Thoracic aorta (tissue), 2 donors: ENCODE measurements at regions not wholly inside any gene's neighbourhood (a gene's known extent, or its start where the extent isn't known, plus 50 kb on each side); places are given as distances from the start of the nearest gene placed in this dataset.
"Not testable (repeated sequence)": the region's sequence is repeated elsewhere in the genome, so short reads cannot be mapped to it uniquely, and the experiment has no call there.

Experiments
- ATAC-seq: fragments of 150-250 bp; one replicate; pipeline ENCODE4 v1.8.0; 2017; ENCODE audit warnings: low read depth; ENCODE audit not compliant: insufficient number of reproducible peaks, low FRiP score
- DNase-seq: peaks from one replicate; pipeline ENCODE4 v3.0.0-alpha.2; 2020; ENCODE audit warnings: low spot score
- H3K27ac ChIP-seq, 2 donors: fragments of 200-600 bp; sonication (generic); 1 replicate in 1 of 2; 2 replicates in 1 of 2; pipeline ENCODE4 v1.5.1; 2016; ENCODE audit warnings: mild to moderate bottlenecking in 2 of 2, moderate library complexity in 2 of 2
- H3K27me3 ChIP-seq: fragments of 200-600 bp; sonication (generic); replicated peaks from 2 replicates; pipeline ENCODE4 v1.6.0; 2016; ENCODE audit warnings: mild to moderate bottlenecking; ENCODE audit not compliant: insufficient read depth
- H3K36me3 ChIP-seq: fragments of 200-600 bp; sonication (generic); one replicate; pipeline ENCODE4 v1.5.1; 2016
- H3K4me1 ChIP-seq, 2 donors: fragments of 200-600 bp; sonication (generic); 1 replicate in 1 of 2; 2 replicates in 1 of 2; pipeline versions ENCODE4 v1.5.1 to v1.6.0; 2016; ENCODE audit warnings: low read depth in 2 of 2, mild to moderate bottlenecking in 1 of 2; ENCODE audit not compliant: control insufficient read depth in 1 of 2
- H3K4me3 ChIP-seq: fragments of 200-600 bp; sonication (generic); 2 replicates; pipeline ENCODE4 v1.5.1; 2016; ENCODE audit warnings: mild to moderate bottlenecking
- H3K9me3 ChIP-seq: fragments of 200-600 bp; sonication (generic); 2 replicates; pipeline ENCODE4 v1.5.1; 2016
- TF ChIP-seq, protein P1 (sequence below): fragments of 200-600 bp; sonication (generic); IDR thresholded peaks from one replicate; pipeline ENCODE4 v1.5.1; 2019; ENCODE audit warnings: antibody characterized with exemption

DNA sequence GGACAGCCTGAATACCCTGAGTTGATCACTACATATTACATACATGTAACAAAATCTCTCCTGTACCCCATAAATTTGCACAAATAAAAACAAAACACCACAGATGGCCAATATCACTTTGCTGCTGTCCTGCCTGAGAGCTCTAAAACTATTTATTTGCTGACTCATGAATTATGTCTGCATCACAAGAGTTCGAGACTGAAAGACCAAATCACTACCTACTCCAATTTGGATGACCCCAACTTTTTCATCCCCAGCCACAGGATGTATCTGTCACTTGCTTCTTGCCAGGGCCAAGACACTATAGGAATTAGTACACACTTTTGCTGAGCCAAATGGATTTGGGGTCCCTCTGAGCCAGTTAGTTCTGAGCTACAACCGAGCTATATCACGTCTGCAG lies 409.7 kb upstream of the NFE2L3 start:
- TF ChIP-seq, protein P1, sequence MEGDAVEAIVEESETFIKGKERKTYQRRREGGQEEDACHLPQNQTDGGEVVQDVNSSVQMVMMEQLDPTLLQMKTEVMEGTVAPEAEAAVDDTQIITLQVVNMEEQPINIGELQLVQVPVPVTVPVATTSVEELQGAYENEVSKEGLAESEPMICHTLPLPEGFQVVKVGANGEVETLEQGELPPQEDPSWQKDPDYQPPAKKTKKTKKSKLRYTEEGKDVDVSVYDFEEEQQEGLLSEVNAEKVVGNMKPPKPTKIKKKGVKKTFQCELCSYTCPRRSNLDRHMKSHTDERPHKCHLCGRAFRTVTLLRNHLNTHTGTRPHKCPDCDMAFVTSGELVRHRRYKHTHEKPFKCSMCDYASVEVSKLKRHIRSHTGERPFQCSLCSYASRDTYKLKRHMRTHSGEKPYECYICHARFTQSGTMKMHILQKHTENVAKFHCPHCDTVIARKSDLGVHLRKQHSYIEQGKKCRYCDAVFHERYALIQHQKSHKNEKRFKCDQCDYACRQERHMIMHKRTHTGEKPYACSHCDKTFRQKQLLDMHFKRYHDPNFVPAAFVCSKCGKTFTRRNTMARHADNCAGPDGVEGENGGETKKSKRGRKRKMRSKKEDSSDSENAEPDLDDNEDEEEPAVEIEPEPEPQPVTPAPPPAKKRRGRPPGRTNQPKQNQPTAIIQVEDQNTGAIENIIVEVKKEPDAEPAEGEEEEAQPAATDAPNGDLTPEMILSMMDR = no peak
- H3K4me1 ChIP-seq = no peaks in the 10 kb centered on the region
- H3K4me3 ChIP-seq = no peak overlapping the region
- no peaks in the 10 kb centered on the region for H3K27me3 ChIP-seq
- DNase-seq (no peak), ATAC-seq (no peak)
- no peaks in the 10 kb centered on the region for H3K9me3 ChIP-seq
- no peaks in the 10 kb centered on the region for H3K36me3 ChIP-seq
- H3K27ac ChIP-seq = no peak overlapping the region

DNA sequence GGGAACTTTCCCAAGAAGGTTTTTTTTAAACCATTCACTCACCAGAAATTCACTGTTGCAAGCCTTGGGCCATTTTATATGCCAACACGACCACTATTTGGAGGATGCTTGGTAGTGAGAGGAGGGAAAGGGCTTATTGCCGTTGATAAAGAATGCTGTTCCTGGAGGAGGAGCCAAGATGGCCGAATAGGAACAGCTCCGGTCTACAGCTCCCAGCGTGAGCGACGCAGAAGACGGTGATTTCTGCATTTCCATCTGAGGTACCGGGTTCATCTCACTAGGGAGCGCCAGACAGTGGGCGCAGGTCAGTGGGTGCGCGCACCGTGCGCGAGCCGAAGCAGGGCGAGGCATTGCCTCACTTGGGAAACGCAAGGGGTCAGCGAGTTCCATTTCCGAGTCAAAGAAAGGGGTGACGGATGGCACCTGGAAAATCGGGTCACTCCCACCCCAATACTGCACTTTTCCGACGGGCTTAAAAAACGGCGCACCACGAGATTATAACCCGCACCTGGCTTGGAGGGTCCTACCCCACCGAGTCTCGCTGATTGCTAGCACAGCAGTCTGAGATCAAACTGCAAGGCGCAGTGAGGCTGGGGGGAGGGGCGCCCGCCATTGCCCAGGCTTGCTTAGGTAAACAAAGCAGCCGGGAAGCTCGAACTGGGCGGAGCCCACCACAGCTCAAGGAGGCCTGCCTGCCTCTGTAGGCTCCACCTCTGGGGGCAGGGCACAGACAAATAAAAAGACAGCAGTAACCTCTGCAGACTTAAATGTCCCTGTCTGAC lies 408.1 kb upstream of the NFE2L3 start:
- not testable (repeated sequence) for ATAC-seq, H3K27me3 ChIP-seq, H3K4me3 ChIP-seq, H3K36me3 ChIP-seq, H3K4me1 ChIP-seq, H3K27ac ChIP-seq, DNase-seq, H3K9me3 ChIP-seq

DNA sequence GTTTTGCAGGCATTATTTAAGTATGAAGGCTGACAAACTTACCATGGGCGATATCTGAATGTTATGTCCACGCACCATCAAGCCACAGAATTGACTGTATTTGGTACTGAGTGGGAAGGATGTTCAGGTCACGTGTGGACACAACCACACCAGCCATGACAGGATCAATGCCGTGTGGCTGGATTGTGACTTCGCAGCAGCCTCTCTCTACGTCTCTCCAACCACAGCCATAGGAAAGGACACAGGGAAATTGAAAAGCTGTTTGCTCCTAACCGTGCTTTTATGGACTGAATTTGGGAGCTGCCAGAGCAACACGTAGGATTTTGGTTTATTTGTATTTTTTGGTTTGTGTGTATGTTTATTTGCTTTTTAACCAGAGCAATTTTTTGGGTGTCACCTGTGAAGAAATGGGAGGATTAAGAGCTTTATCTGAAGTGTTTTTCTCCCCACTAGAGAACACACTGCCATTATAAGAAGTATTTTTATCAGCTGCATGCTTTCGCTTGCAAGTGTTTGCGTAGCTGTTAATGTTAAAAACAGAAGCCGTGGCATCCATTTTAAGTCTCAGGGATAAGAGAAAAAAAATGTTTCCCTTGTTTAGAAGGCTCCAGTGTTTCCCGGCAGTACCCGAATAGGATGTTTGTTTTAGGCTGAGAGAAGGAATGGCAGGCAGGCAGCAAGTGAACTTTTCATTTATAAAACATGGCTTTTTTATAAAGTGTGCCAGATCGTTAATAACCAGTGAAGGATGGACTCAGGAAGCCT lies 401.1 kb upstream of the NFE2L3 start:
- H3K4me1 ChIP-seq = peaks cover 3 to 49% of the 10 kb centered on the region in 2 donors
- peak overlapping the region; percentile 4 for H3K4me3 ChIP-seq
- H3K36me3 ChIP-seq = no peaks in the 10 kb centered on the region
- no peaks in the 10 kb centered on the region for H3K27me3 ChIP-seq
- H3K9me3 ChIP-seq = no peaks in the 10 kb centered on the region
- no peak for ATAC-seq
- TF ChIP-seq, protein P1 = no peak
- DNase-seq = no peak
- peak overlapping the region; percentile 84 to 85 for H3K27ac ChIP-seq

DNA sequence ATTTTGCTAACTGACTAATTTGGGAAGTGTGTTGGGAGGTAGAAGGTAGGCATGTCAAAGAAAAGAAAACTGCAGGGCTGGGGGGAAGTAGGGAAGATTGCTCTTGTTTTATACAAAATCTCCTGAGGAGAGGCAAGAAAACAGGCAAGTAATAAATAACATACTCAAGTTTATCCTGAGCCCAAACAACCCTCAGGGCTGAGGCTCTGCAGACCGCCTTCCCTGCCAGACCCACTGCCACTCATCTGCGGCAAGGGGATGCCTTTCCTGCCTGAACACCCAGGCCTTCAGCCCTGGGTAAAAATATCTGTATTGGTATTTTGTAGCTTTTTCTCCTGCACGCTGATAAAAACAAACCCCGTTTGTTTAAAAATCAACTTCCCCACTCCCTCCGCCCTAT lies 399.8 kb upstream of the NFE2L3 start:
- no peaks in the 10 kb centered on the region for H3K27me3 ChIP-seq
- no peaks in the 10 kb centered on the region for H3K36me3 ChIP-seq
- H3K27ac ChIP-seq = peak overlapping the region; percentile 84 to 85
- H3K4me3 ChIP-seq = no peak overlapping the region
- TF ChIP-seq, protein P1 = no peak
- ATAC-seq = no peak
- no peaks in the 10 kb centered on the region for H3K9me3 ChIP-seq
- H3K4me1 ChIP-seq = peaks cover 3 to 49% of the 10 kb centered on the region in 2 donors
- no peak for DNase-seq

DNA sequence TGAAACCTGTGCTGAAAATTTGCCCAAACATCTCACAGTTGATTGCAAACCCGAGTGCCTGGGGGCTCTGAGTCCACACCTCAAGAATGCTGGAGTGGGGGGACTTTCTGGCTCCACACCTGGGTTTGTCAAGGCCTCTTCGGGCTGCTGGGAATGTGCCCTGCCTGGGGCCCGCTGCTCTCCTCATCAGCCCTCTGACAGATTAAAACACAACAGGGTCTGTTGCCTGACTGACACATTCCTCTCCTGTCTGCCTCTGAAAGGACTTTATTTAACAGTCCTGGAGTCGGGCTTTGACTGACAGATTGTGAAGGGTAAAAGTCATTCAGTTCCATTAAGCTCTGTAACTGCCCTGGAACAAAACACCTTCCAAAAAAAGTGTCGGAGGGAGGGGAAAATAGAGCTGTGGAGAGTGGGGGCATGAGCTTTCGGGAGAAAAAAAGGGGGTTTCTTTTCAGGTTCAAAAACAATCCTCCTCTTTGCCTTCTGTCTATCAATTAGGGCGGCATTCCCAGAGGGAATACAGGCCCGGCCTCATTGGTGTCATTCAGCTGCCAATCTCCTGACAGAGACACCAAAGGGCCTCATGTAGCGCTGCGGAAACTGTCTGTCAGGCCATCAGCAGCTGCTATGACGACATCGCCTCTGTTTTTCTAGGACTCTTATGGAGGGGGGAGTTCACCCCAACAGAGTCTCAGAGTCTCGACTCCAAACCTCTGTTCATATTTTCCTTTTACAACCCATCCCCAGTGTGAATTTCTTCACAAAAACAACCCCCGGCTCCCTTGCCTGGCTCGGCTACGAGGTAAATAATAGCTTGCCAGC lies 398.8 kb upstream of the NFE2L3 start:
- Histone ChIP-seq H3K27ac (peak overlapping the region; percentile 84 to 85), H3K27me3 (no peaks in the 10 kb centered on the region), H3K36me3 (no peaks in the 10 kb centered on the region), H3K4me1 (peaks cover 3 to 49% of the 10 kb centered on the region in 2 donors), H3K4me3 (no peak overlapping the region), H3K9me3 (no peaks in the 10 kb centered on the region)
- TF ChIP-seq, protein P1 = no peak
- ATAC-seq = no peak
- DNase-seq = no peak
